ENCODE measurements at regions not wholly inside any gene's neighbourhood (a gene's known extent, or its start where the extent isn't known, plus 50 kb on each side); places are given as distances from the start of the nearest gene placed in this dataset.

- DNase-seq, result no peak
Measured at GRCh38 chr12:24118668-24119067, 169.2 kb upstream of the SOX5 start.

GRCh38 chr12:24116548-24116947, 167.1 kb upstream of the SOX5 start:
- no peak for DNase-seq

DNA sequence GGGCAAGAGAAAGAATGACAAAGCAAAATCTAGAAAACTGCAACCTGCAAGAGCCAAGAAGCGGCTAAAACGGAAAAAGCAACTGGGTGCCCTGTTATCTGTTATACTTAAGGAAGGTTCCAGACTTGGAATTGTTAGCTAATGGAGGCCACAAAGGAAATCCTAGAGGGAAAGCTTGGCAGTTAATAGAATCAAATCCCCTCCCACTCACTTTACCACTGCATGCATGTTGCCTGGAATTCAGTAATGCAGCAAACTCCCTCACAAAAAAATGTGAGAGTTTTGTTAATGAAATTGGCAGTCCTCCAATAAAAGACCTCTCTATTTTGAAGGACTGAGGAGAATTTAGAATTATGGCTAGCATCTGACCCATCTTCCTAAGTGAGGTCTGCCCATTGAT, 164.2 kb upstream of the SOX5 start:
- DNase-seq, result no peak

GRCh38 chr12:24111616-24112015, 162.1 kb upstream of the SOX5 start:
- no peak for DNase-seq

GRCh38 chr12:24111086-24111485, 161.6 kb upstream of the SOX5 start:
- DNase-seq, result no peak

GRCh38 chr12:24109381-24110039, 160.0 kb upstream of the SOX5 start:
- peak; percentile 17 for DNase-seq

DNA sequence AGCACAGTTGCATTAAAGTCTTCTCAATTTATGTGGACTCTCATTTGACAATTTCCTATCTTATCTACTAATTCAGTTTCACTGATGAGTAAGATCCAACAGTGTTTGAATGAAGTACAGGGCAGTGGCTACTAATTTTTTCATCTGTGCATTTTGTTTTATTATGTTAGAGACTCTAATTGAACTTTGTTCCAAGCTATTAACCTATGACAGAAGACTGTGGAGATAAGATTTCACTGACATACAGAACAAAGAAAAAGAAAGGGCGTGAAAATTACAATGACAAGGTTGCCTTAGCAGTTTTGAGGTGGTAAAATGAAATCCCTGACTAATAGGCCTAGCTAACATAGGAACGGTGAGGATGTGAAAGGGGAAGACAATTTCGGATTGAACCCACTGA, 153.2 kb upstream of the SOX5 start:
- no peak for DNase-seq

DNA sequence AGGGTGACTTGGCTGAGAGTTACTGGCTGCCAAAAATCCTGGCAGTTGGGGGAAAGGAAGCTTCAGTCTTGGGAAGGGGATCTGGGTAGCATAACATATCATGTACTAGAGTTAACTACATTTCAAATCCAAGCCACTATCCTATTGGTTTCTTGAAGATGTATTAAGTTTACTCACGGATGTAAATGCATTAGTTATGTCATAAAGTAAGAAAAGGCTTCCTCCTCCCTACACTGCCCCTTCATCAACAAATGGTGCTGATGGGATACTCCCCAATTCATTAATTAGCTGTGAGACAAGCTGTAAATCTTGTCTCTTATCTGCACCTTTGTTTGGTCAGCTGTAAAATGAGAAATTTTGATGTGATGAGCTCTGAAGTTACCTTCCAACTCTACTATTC, 150.1 kb upstream of the SOX5 start:
- DNase-seq, result no peak

GRCh38 chr12:24095245-24095644, 145.8 kb upstream of the SOX5 start:
- no peak for DNase-seq

DNA sequence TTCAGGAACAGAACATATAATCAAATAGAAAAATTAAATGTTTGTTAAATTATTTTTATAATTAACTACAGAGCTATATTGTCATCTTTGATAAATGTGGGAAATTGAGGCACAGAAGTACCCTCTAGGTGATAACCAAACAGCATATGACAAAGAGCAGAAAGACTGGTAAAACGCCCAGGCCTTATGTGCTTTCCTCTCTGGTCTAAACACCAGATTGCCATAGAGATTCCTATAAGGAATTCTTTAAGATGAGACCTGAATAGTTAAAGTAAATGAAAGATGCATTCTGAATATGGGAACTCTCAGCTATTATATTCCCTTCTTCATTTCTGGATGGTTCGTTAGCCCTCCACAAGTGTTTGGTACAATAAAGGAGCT, 140.0 kb upstream of the SOX5 start:
- DNase-seq, result no peak

DNA sequence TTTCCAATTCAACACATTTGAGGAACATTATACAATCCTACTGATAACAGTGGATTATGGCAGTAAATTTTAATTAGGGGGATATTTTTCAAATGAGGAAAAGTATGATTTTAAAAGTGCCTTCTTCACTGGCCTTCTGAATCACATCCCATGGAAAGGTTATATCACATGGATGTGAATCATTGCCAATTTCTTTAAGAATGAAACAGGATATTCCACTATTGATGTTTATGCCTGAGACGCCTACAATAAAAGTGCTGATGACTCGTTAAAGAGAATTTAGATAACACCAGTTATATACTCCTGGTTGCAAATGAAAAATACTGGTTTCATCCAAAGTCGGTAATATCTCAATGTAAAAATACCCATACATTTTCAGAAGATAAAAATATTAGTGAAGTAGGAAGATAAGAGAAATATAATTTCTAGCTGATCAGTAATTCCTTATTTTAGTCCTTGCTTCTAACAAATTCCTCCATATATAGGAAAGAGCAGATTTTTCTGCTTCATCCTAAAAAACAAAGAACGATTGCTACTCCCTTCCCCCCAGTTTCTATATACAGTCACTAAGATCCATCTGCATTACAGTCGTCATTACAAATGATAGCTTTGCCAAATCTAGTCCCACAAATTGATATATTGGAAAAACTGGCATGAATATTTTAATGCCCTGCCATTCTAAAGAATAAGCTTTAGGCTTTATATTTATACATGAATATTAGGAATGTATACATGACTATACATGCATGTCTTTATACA, 139.5 kb upstream of the SOX5 start:
- no peak for DNase-seq

GRCh38 chr12:24087294-24087693, 137.8 kb upstream of the SOX5 start:
- DNase-seq, result no peak

- no peak for DNase-seq
Measured at GRCh38 chr12:24084800-24085199, 135.3 kb upstream of the SOX5 start.

DNA sequence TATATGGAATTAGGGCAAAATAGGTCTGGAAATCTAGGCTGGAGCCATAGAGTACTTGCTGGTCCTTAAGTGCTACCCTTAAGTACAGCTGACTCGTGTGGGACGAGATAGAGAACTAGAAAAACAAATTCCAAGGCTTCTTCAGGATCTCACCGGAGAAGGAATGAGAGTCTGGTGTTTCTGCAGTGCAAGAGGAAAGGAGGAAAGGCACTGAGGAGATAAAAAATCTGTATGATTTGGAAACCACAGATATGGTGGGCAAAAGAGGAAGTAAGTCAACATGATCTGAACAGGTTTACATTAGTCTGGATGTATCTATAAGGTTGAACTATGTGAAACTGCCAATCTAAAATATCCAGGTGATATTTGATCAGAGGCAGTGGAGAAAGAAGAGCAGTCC, 134.4 kb upstream of the SOX5 start:
- no peak for DNase-seq

DNA sequence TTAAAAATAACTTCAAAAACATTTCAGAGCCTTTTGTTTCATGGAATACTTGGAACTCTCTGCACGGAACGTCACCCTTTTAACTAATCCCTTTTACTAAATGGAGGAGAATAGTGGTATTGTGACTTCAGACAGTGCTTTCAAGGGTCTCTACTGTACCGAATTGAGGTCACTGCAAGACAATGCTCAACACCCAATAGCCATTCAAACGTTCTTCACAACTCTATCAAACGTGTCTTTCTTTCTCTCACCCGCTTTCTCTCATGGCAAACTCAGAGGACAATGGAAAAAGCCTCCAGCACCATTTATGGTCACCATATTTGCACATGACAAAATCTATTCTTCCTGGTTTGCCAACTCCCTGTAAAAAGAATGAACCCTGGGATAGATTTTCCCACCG, 132.1 kb upstream of the SOX5 start:
- no peak for DNase-seq

DNA sequence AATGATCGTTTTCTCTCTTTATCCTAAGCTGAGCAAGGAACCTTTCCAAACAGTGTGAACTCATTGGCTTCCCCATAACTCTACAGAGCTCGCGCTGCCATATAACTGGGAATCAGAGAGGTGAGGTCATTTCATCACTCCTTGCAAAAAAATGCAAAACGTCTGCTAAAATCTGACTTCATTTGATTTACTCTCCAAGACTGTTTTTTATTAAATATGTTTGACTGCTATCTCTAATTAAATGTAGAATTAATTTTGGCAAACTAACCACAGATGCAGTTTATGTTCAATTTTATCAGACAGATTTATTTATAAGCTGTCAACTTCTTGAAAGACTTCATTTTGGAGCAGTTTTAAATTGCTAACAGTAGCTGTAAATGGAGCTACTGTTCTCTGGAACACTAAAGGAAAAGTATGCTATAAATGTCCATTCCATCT, 131.6 kb upstream of the SOX5 start:
- DNase-seq, result no peak

DNA sequence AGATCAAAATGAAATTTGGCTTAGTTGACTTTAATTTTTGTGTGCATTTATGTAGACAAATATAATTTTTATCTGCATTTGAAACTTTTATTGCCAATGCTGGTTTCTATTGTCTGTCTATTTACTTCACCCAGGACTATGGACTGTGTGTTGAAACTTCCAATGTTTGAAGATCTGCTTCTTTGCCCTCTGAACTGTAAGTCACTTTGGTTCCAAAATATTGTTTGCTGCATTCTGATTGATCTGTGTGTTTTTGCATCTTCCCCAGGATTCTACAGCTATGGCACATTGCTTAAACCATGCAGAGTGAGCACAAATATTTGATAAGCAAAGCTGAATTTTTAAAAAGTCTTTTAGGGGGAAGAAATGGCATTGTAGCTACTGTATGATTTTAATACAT, 131.0 kb upstream of the SOX5 start:
- no peak for DNase-seq

- DNase-seq, result no peak
Measured at GRCh38 chr12:24079083-24079482, 129.6 kb upstream of the SOX5 start.

DNA sequence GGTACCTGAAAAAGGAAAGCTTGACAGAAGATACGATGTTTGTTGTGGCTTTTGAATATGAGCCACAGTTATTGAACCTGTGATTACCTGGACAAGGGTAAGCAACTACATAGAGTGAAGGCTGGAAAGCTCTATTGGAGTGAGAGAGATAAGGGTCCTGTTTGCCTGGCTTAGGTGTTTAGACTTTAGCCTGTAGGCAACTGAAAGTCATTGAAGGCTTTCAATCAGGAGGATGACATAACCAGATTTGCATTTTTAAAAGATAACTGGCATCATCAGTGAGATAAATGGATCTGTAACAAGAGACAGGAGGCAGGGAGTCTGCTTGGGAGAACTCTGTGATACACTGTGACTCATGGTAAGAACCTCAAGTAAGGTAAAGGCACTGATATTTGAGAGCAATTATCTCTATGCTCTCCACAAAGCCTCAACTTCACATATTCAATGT, 128.9 kb upstream of the SOX5 start:
- DNase-seq, result no peak

GRCh38 chr12:24077161-24077560, 127.7 kb upstream of the SOX5 start:
- no peak for DNase-seq

DNA sequence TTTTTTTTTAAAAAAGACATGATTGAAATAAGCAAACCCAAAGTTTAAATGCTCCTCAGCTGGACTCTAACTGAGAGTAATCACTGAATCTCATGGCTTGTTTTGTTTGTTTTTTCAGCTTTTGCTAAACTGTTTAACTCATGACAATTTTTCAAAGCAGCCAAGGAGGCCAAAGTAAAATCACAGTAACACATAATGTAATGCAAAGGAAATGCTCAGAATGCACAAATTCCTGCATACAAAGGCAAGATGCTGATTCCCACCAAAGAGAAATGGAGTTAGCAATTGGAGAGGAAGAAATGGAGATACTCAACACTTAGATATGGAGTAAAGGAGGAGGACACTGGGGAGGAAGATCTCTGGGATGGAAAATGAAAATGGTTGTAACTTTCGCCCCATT, 126.2 kb upstream of the SOX5 start:
- DNase-seq, result no peak

GRCh38 chr12:24073170-24073810, 123.8 kb upstream of the SOX5 start:
- no peak for DNase-seq

DNA sequence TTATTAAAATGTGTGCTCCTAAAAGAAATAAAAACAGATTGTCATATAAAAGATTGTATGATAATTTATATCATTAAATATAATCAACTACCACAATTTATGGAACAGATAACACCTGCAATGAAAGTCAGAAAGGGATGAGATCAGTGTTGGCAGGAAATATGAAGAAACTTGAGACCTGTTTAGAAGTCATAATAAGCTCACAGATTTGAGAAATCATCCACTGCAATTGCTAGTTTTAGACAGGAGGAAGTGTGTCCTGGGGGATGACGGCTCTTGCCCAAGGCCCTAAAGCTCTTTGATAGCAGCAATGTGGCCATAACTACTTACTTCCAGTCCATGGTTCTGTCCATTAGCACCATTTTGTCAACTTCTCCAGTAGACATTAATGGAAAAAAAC, 122.8 kb upstream of the SOX5 start:
- no peak for DNase-seq

GRCh38 chr12:24071842-24072241, 122.4 kb upstream of the SOX5 start:
- DNase-seq, result no peak

Measured in NCI-H1694 (cell line).